Brain microvascular endothelial cell (primary cell): ENCODE measurements at regions not wholly inside any gene's neighbourhood (a gene's known extent, or its start where the extent isn't known, plus 50 kb on each side); places are given as distances from the start of the nearest gene placed in this dataset.

Source experiments
- DNase-seq: peaks from one replicate; pipeline ENCODE4 v3.0.0-alpha.2; 2020
- H3K27ac ChIP-seq: fragments of 250-450 bp; sonication (Bioruptor Pico); 2 replicates; pipeline ENCODE4 v1.5.1; 2020; ENCODE audit warnings: mild to moderate bottlenecking, moderate library complexity
- H3K27me3 ChIP-seq: fragments of 250-450 bp; sonication (Bioruptor Pico); replicated peaks from 2 replicates; pipeline ENCODE4 v1.5.1; 2020; ENCODE audit warnings: mild to moderate bottlenecking
- H3K36me3 ChIP-seq: fragments of 250-450 bp; sonication (Bioruptor Pico); replicated peaks from 2 replicates; pipeline ENCODE4 v1.5.1; 2020; ENCODE audit warnings: mild to moderate bottlenecking
- H3K4me3 ChIP-seq: 2 replicates; pipeline ENCODE4 v1.5.1; 2011; ENCODE audit warnings: low read depth, mild to moderate bottlenecking, control low read depth, low read length, moderate library complexity
- CTCF ChIP-seq: IDR thresholded peaks from 2 replicates; pipeline ENCODE4 v1.5.1; 2011; ENCODE audit warnings: low read depth, mild to moderate bottlenecking, moderate library complexity, low read length, control low read depth, inconsistent platforms; ENCODE audit errors: missing control alignments
- in situ Hi-C: cut with HindIII; loops from 2 replicates; pipeline ENCODE4 v1.10.0; 2017; ENCODE audit warnings: low sequenced_read_pairs, low pct_ligation_motif_present

GRCh38 chr15:47407692-47408091, 309.6 kb upstream of the SEMA6D start:
- H3K36me3 ChIP-seq, result no peaks in the 10 kb centered on the region
- no peak overlapping the region for H3K27ac ChIP-seq
- no peaks in the 10 kb centered on the region for H3K27me3 ChIP-seq
- no peak for TF ChIP-seq CTCF
- in situ Hi-C loops, result no loop called here
- H3K4me3 ChIP-seq, result no peak overlapping the region
- DNase-seq, result no peak

- DNase-seq, result no peak
- Histone ChIP-seq H3K27me3 (no peaks in the 10 kb centered on the region), H3K36me3 (no peaks in the 10 kb centered on the region), H3K4me3 (no peak overlapping the region), H3K27ac (no peak overlapping the region)
- in situ Hi-C loops, result no loop called here
- no peak for TF ChIP-seq CTCF
These were observed 308.3 kb upstream of the SEMA6D start for GRCh38 chr15:47409038-47409437.

- in situ Hi-C loops, result no loop called here
- no peak overlapping the region for H3K4me3 ChIP-seq
These were observed 307.7 kb upstream of the SEMA6D start for GRCh38 chr15:47409600-47409999.

GRCh38 chr15:47410247-47410646, 307.1 kb upstream of the SEMA6D start:
- no peaks in the 10 kb centered on the region for H3K27me3 ChIP-seq
- TF ChIP-seq CTCF, result no peak
- DNase-seq, result no peak
- no peak overlapping the region for H3K27ac ChIP-seq
- no peaks in the 10 kb centered on the region for H3K36me3 ChIP-seq
- in situ Hi-C loops, result no loop called here
- no peak overlapping the region for H3K4me3 ChIP-seq

More at GRCh38 chr15:47409600-47409999, 307.7 kb upstream of the SEMA6D start:
- Histone ChIP-seq H3K36me3 (no peaks in the 10 kb centered on the region), H3K27me3 (no peaks in the 10 kb centered on the region), H3K27ac (no peak overlapping the region)
- TF ChIP-seq CTCF, result no peak
- no peak for DNase-seq

- Histone ChIP-seq H3K27ac (no peak overlapping the region), H3K4me3 (no peak overlapping the region), H3K36me3 (no peaks in the 10 kb centered on the region), H3K27me3 (no peaks in the 10 kb centered on the region)
- in situ Hi-C loops, result no loop called here
- DNase-seq, result no peak
- TF ChIP-seq CTCF, result no peak
These were observed 305.6 kb upstream of the SEMA6D start for GRCh38 chr15:47411733-47412132.

GRCh38 chr15:47412136-47412535, 305.2 kb upstream of the SEMA6D start:
- H3K36me3 ChIP-seq, result no peaks in the 10 kb centered on the region
- H3K4me3 ChIP-seq, result no peak overlapping the region
- DNase-seq, result no peak
- H3K27me3 ChIP-seq, result no peaks in the 10 kb centered on the region
- in situ Hi-C loops, result no loop called here
- TF ChIP-seq CTCF, result no peak
- no peak overlapping the region for H3K27ac ChIP-seq
